ENCODE measurements at regions not wholly inside any gene's neighbourhood (a gene's known extent, or its start where the extent isn't known, plus 50 kb on each side); places are given as distances from the start of the nearest gene placed in this dataset.

DNA sequence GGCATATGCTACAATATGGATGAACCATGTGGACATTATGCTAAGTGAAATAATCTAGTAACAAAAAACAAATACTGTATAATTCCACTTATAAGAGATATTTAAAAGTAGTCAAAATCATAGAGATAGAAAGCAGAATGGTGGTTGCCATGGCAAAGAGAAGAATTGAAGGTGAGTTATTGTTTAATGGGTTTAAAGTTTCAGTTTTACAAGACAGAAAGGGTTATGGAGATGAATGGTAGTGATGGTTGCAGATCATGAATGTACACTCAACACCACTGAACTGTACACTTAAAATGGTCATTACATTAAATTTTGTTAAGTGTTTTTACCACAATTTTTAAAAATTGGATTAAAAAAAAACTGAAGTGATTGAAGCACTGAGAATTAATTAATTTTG is 298.2 kb upstream of the ZC3H15 start:
- no peaks in the 10 kb centered on the region for H3K27me3 ChIP-seq
- TF ChIP-seq, protein P1, sequence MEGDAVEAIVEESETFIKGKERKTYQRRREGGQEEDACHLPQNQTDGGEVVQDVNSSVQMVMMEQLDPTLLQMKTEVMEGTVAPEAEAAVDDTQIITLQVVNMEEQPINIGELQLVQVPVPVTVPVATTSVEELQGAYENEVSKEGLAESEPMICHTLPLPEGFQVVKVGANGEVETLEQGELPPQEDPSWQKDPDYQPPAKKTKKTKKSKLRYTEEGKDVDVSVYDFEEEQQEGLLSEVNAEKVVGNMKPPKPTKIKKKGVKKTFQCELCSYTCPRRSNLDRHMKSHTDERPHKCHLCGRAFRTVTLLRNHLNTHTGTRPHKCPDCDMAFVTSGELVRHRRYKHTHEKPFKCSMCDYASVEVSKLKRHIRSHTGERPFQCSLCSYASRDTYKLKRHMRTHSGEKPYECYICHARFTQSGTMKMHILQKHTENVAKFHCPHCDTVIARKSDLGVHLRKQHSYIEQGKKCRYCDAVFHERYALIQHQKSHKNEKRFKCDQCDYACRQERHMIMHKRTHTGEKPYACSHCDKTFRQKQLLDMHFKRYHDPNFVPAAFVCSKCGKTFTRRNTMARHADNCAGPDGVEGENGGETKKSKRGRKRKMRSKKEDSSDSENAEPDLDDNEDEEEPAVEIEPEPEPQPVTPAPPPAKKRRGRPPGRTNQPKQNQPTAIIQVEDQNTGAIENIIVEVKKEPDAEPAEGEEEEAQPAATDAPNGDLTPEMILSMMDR (IDR thresholded peaks at IDR 0.05) = no peak
- no peak overlapping the region for H3K27ac ChIP-seq
- no peaks in the 10 kb centered on the region for H3K4me1 ChIP-seq
- H3K36me3 ChIP-seq = no peaks in the 10 kb centered on the region
- no peak for DNase-seq
- H3K4me3 ChIP-seq = no peak overlapping the region
- H3K9me3 ChIP-seq = peaks cover 0 to 9% of the 10 kb centered on the region in 2 donors
- intact Hi-C loops (cut with DNase I) = no loop called here
- no peak for ATAC-seq

DNA sequence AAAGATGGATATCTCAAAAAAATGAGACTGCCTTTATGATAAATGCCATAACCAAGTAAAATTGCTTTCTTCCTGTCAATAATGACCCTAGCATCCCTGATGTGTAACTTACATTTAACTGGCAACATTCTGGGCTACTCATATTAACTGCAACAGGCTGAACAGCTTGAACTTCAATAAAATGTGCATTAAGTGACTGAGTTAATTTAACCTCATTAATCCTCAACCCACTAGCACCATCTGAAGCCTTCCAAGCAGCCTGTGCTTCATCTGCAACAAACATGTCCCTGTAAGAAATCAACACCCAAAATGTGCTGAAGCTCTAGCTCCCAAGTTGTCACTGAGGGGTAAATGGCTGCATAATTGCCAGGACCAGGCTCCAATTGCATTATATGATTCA is 296.2 kb upstream of the ZC3H15 start:
- no peaks in the 10 kb centered on the region for H3K27me3 ChIP-seq
- no peaks in the 10 kb centered on the region for H3K36me3 ChIP-seq
- peaks cover 0 to 9% of the 10 kb centered on the region in 2 donors for H3K9me3 ChIP-seq
- TF ChIP-seq, protein P1 (IDR thresholded peaks at IDR 0.05) = no peak
- no peak for DNase-seq
- H3K27ac ChIP-seq = no peak overlapping the region
- intact Hi-C loops (cut with DNase I) = no loop called here
- no peak overlapping the region for H3K4me3 ChIP-seq
- ATAC-seq = no peak
- no peaks in the 10 kb centered on the region for H3K4me1 ChIP-seq

DNA sequence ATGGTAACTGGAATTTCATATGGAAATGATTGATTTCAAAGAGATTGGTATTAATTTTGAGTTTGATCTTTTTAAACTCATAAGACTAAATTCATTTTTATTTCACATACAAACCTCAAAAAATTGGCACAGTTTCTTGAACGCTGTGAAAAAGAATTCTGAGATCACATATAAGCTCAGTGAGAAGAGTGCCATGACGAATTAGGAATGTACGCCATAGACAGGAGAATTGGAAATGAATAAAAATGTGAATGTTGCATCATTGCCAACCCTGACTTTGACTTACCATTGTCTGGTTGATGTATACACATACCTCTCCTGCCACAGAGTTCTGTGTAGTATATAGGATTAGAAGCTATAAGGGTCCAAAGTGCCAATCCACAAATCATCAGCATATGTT is 290.4 kb upstream of the ZC3H15 start:
- no peaks in the 10 kb centered on the region for H3K9me3 ChIP-seq
- ATAC-seq (no peak), DNase-seq (no peak)
- H3K27ac ChIP-seq = no peak overlapping the region
- H3K36me3 ChIP-seq = no peaks in the 10 kb centered on the region
- TF ChIP-seq, protein P1 (IDR thresholded peaks at IDR 0.05) = no peak
- no peak overlapping the region for H3K4me3 ChIP-seq
- intact Hi-C loops (cut with DNase I) = no loop called here
- H3K4me1 ChIP-seq = no peaks in the 10 kb centered on the region
- no peaks in the 10 kb centered on the region for H3K27me3 ChIP-seq

DNA sequence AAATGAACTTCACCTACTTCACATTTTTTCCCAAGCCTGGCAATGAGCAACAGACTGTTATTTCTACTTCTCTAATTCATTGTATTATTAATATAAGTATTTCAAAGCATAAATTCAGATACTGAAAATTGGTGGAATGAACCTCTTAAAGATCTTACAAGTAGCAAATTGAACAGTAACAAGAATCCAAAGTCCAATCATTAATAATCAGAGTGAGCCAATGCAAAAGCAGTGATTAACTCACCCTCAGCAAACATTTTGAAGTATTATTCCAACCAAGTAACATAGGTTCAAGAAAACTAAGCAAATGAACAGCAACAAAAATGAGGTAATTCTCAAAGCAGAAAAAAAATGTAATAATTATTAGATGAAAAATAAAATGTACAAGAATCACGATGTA is 288.1 kb upstream of the ZC3H15 start:
- Histone ChIP-seq H3K4me1 (no peaks in the 10 kb centered on the region), H3K4me3 (no peak overlapping the region), H3K36me3 (no peaks in the 10 kb centered on the region), H3K27ac (no peak overlapping the region), H3K9me3 (no peaks in the 10 kb centered on the region), H3K27me3 (no peaks in the 10 kb centered on the region)
- no peak for DNase-seq
- intact Hi-C loops (cut with DNase I) = no loop called here
- ATAC-seq = no peak
- TF ChIP-seq, protein P1 (IDR thresholded peaks at IDR 0.05) = no peak

DNA sequence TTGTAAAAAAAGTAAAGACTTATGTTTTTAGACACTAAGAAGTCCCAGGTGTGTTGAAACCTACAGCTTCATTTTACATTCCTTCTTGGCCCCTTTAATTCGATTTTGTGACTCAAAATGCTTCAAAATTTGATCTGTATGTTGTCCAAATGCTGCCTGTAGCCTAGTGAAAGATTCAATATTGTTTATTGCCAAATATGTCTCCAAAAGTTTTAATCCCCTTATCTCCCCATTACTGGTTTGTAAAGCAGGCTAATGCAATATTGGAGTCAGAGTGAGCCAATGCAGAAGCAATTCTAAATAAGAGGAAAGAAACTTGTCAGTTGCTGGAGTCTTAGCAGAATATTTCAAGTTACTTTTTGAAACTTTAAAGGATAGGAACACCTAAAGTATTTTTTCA is 287.0 kb upstream of the ZC3H15 start:
- no peaks in the 10 kb centered on the region for H3K27me3 ChIP-seq
- H3K36me3 ChIP-seq = no peaks in the 10 kb centered on the region
- no peak for ATAC-seq
- H3K27ac ChIP-seq = no peak overlapping the region
- intact Hi-C loops (cut with DNase I) = no loop called here
- H3K9me3 ChIP-seq = no peaks in the 10 kb centered on the region
- H3K4me1 ChIP-seq = no peaks in the 10 kb centered on the region
- no peak for DNase-seq
- TF ChIP-seq, protein P1 (IDR thresholded peaks at IDR 0.05) = no peak
- no peak overlapping the region for H3K4me3 ChIP-seq
